ENCODE measurements at regions not wholly inside any gene's neighbourhood (a gene's known extent, or its start where the extent isn't known, plus 50 kb on each side); places are given as distances from the start of the nearest gene placed in this dataset.
A peak's percentile ranks its signal among the peaks of the same experiment; 100 is the strongest.

- Mint-ChIP-seq H3K4me3 (no peak overlapping the region), H3K27ac (no peak overlapping the region), H3K9me3 (peaks cover 2% of the 10 kb centered on the region), H3K36me3 (no peaks in the 10 kb centered on the region), H3K27me3 (ENCODE audit: insufficient read depth, low read depth) (no peaks in the 10 kb centered on the region), H3K4me1 (no peaks in the 10 kb centered on the region)
- H3K27me3 ChIP-seq, result no peaks in the 10 kb centered on the region
- no peak overlapping the region for H3K9ac ChIP-seq
- H3K4me3 ChIP-seq, result no peak overlapping the region
- no peaks in the 10 kb centered on the region for H3K4me1 ChIP-seq
- H2AFZ ChIP-seq (replicated peaks), result no peak overlapping the region
- no peaks in the 10 kb centered on the region for H4K20me1 ChIP-seq (ENCODE audit: low read depth)
- no peak for TF ChIP-seq CTCF (IDR thresholded peaks at IDR 0.05)
- no peak for TF ChIP-seq EZH2 (IDR thresholded peaks at IDR 0.05)
- TF ChIP-seq EZH2phosphoT487 (IDR thresholded peaks at IDR 0.05), result no peak
- no peak for DNase-seq (ENCODE audit: low spot score)
- H3K9me3 ChIP-seq (ENCODE audit: low read depth), result no peaks in the 10 kb centered on the region
- H3K27ac ChIP-seq, result no peak overlapping the region
- no peak overlapping the region for H3K4me2 ChIP-seq
- no peaks in the 10 kb centered on the region for H3K36me3 ChIP-seq
- no peaks in the 10 kb centered on the region for H3F3A ChIP-seq (ENCODE audit: low read depth)
- no peaks in the 10 kb centered on the region for H3K79me2 ChIP-seq (ENCODE audit: low read depth)
Measured at GRCh38 chr3:76735152-76735551, 304.7 kb upstream of the ROBO2 start.

GRCh38 chr3:76753599-76753998 is 286.3 kb upstream of the ROBO2 start:
- Histone ChIP-seq H3K9me3 (ENCODE audit: low read depth) (no peaks in the 10 kb centered on the region), H3K4me3 (no peak overlapping the region), H3K9ac (no peak overlapping the region), H3K36me3 (no peaks in the 10 kb centered on the region), H3K27me3 (no peaks in the 10 kb centered on the region), H3K4me2 (no peak overlapping the region), H4K20me1 (ENCODE audit: low read depth) (no peaks in the 10 kb centered on the region), H3F3A (ENCODE audit: low read depth) (no peaks in the 10 kb centered on the region), H3K79me2 (ENCODE audit: low read depth) (no peaks in the 10 kb centered on the region), H2AFZ (replicated peaks) (no peak overlapping the region), H3K4me1 (no peaks in the 10 kb centered on the region), H3K27ac (no peak overlapping the region)
- no peak overlapping the region for H3K4me3 Mint-ChIP-seq
- peak; percentile 47 for TF ChIP-seq CTCF (IDR thresholded peaks at IDR 0.05)
- no peak for TF ChIP-seq EZH2phosphoT487 (IDR thresholded peaks at IDR 0.05)
- H3K36me3 Mint-ChIP-seq, result no peaks in the 10 kb centered on the region
- no peaks in the 10 kb centered on the region for H3K9me3 Mint-ChIP-seq
- no peaks in the 10 kb centered on the region for H3K4me1 Mint-ChIP-seq
- H3K27me3 Mint-ChIP-seq (ENCODE audit: insufficient read depth, low read depth), result no peaks in the 10 kb centered on the region
- H3K27ac Mint-ChIP-seq, result no peak overlapping the region
- no peak for DNase-seq (ENCODE audit: low spot score)

GRCh38 chr3:76754247-76754646 is 285.7 kb upstream of the ROBO2 start:
- H3K4me3 Mint-ChIP-seq, result no peak overlapping the region
- no peak for DNase-seq (ENCODE audit: low spot score)
- no peaks in the 10 kb centered on the region for H3K4me1 Mint-ChIP-seq
- no peak overlapping the region for H2AFZ ChIP-seq (replicated peaks)
- H3K4me1 ChIP-seq, result no peaks in the 10 kb centered on the region
- no peaks in the 10 kb centered on the region for H3K27me3 Mint-ChIP-seq (ENCODE audit: insufficient read depth, low read depth)
- no peaks in the 10 kb centered on the region for H3K36me3 ChIP-seq
- H3K36me3 Mint-ChIP-seq, result no peaks in the 10 kb centered on the region
- no peaks in the 10 kb centered on the region for H3K9me3 Mint-ChIP-seq
- no peak overlapping the region for H3K27ac ChIP-seq
- no peaks in the 10 kb centered on the region for H3F3A ChIP-seq (ENCODE audit: low read depth)
- no peak overlapping the region for H3K9ac ChIP-seq
- H3K27me3 ChIP-seq, result no peaks in the 10 kb centered on the region
- H3K9me3 ChIP-seq (ENCODE audit: low read depth), result no peaks in the 10 kb centered on the region
- no peaks in the 10 kb centered on the region for H4K20me1 ChIP-seq (ENCODE audit: low read depth)
- H3K27ac Mint-ChIP-seq, result no peak overlapping the region
- no peak overlapping the region for H3K4me3 ChIP-seq
- H3K4me2 ChIP-seq, result no peak overlapping the region
- TF ChIP-seq CTCF (IDR thresholded peaks at IDR 0.05) (no peak), EZH2phosphoT487 (IDR thresholded peaks at IDR 0.05) (no peak), EZH2 (IDR thresholded peaks at IDR 0.05) (no peak)
- H3K79me2 ChIP-seq (ENCODE audit: low read depth), result no peaks in the 10 kb centered on the region

- no peak overlapping the region for H3K4me3 Mint-ChIP-seq
- no peaks in the 10 kb centered on the region for H4K20me1 ChIP-seq (ENCODE audit: low read depth)
- H3K4me2 ChIP-seq, result no peak overlapping the region
- H3K9me3 ChIP-seq (ENCODE audit: low read depth), result no peaks in the 10 kb centered on the region
- H3K9ac ChIP-seq, result no peak overlapping the region
- no peak overlapping the region for H3K27ac ChIP-seq
- H3K27me3 Mint-ChIP-seq (ENCODE audit: insufficient read depth, low read depth), result no peaks in the 10 kb centered on the region
- no peaks in the 10 kb centered on the region for H3K27me3 ChIP-seq
- H3K79me2 ChIP-seq (ENCODE audit: low read depth), result no peaks in the 10 kb centered on the region
- H3F3A ChIP-seq (ENCODE audit: low read depth), result no peaks in the 10 kb centered on the region
- no peak for TF ChIP-seq EZH2phosphoT487 (IDR thresholded peaks at IDR 0.05)
- TF ChIP-seq CTCF (IDR thresholded peaks at IDR 0.05), result no peak
- no peak for TF ChIP-seq EZH2 (IDR thresholded peaks at IDR 0.05)
- no peak for DNase-seq (ENCODE audit: low spot score)
- H3K9me3 Mint-ChIP-seq, result no peaks in the 10 kb centered on the region
- no peak overlapping the region for H3K27ac Mint-ChIP-seq
- peaks cover 8% of the 10 kb centered on the region for H3K4me1 ChIP-seq
- H3K4me1 Mint-ChIP-seq, result no peaks in the 10 kb centered on the region
- H3K4me3 ChIP-seq, result no peak overlapping the region
- no peak overlapping the region for H2AFZ ChIP-seq (replicated peaks)
- no peaks in the 10 kb centered on the region for H3K36me3 ChIP-seq
- H3K36me3 Mint-ChIP-seq, result no peaks in the 10 kb centered on the region
Measured at GRCh38 chr3:76756577-76756976, 283.3 kb upstream of the ROBO2 start.
